ENCODE measurements at regions not wholly inside any gene's neighbourhood (a gene's known extent, or its start where the extent isn't known, plus 50 kb on each side); places are given as distances from the start of the nearest gene placed in this dataset.

DNA sequence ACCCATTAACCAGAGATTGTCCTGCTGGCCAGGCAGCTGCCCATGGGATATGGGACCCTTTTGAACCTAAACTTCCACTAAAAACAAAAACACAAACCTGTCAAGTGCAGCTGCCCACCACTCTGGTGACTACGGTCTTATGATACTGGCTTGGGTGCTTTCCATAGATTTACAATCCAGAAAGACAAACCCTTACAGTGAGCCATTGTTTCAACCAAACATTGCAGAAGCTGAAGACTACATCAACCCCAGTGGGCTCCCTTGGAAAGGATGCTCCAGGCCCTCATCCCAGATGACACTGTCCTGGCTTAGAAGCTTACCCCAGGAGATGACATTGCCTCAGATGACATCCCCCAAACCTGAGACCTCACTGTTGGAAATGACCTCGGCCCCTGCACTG lies 56.9 kb upstream of the WNT11 start:
- no peak overlapping the region for H2AK5ac ChIP-seq (ENCODE audit: insufficient read length, low read length)
- no peak overlapping the region for H3K9ac ChIP-seq (ENCODE audit: extremely low read depth, insufficient read length, low read length)
- Mint-ChIP-seq H3K4me1 (no peaks in the 10 kb centered on the region), H3K27ac (no peak overlapping the region; a peak in 1 of 7 replicates), H3K9me3 (no peaks in the 10 kb centered on the region), H3K36me3 (ENCODE audit: insufficient read depth in 1 of 3, low read depth in 3 of 3) (no peaks in the 10 kb centered on the region), H3K4me3 (no peak overlapping the region), H3K27me3 (ENCODE audit: low read depth) (peaks cover 15% of the 10 kb centered on the region)
- TF ChIP-seq, protein P1, sequence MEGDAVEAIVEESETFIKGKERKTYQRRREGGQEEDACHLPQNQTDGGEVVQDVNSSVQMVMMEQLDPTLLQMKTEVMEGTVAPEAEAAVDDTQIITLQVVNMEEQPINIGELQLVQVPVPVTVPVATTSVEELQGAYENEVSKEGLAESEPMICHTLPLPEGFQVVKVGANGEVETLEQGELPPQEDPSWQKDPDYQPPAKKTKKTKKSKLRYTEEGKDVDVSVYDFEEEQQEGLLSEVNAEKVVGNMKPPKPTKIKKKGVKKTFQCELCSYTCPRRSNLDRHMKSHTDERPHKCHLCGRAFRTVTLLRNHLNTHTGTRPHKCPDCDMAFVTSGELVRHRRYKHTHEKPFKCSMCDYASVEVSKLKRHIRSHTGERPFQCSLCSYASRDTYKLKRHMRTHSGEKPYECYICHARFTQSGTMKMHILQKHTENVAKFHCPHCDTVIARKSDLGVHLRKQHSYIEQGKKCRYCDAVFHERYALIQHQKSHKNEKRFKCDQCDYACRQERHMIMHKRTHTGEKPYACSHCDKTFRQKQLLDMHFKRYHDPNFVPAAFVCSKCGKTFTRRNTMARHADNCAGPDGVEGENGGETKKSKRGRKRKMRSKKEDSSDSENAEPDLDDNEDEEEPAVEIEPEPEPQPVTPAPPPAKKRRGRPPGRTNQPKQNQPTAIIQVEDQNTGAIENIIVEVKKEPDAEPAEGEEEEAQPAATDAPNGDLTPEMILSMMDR (conservative IDR thresholded peaks at IDR 0.05): no peak
- H2BK12ac ChIP-seq (ENCODE audit: insufficient read length, low read depth, low read length): no peak overlapping the region
- H3K4ac ChIP-seq (ENCODE audit: low read depth, low read length): no peak overlapping the region
- H4K20me1 ChIP-seq (ENCODE audit: control insufficient read depth, insufficient read depth, insufficient read length): no peaks in the 10 kb centered on the region
- no peak overlapping the region for H3T11ph ChIP-seq (ENCODE audit: low read length)
- H2BK15ac ChIP-seq (ENCODE audit: low read depth, low read length): no peak overlapping the region
- no peak overlapping the region for H3K14ac ChIP-seq (ENCODE audit: insufficient read depth, low read length)
- H2BK20ac ChIP-seq (ENCODE audit: low read depth, low read length, poor library complexity, severe bottlenecking): no peak overlapping the region
- no peaks in the 10 kb centered on the region for H3K4me1 ChIP-seq (ENCODE audit: insufficient read depth, low read length)
- no peaks in the 10 kb centered on the region for H3K9me3 ChIP-seq (ENCODE audit: control insufficient read depth, low read depth, low read length)
- no peak overlapping the region for H2BK5ac ChIP-seq (ENCODE audit: insufficient read length, low read length)
- no peak overlapping the region for H4K8ac ChIP-seq (replicated peaks; ENCODE audit: insufficient read length, low read depth, low read length)
- no peak overlapping the region for H3K56ac ChIP-seq (ENCODE audit: insufficient read length, low read depth, low read length)
- no peaks in the 10 kb centered on the region for H3K79me2 ChIP-seq (ENCODE audit: insufficient read depth, low read length)
- no peak overlapping the region for H3K23ac ChIP-seq (ENCODE audit: insufficient read length, low read depth, low read length)
- H3K27me3 ChIP-seq (ENCODE audit: insufficient read depth, low read length): no peaks in the 10 kb centered on the region
- no peak overlapping the region for H2BK120ac ChIP-seq (ENCODE audit: low read depth, low read length, poor library complexity, severe bottlenecking)
- no CpG with 5 or more reads among the region's 2 CpGs for WGBS (ENCODE audit: extremely low coverage, insufficient read length, low lambda C conversion rate)
- no peak overlapping the region for H3K27ac ChIP-seq (ENCODE audit: insufficient read length, low read depth, low read length)
- no peaks in the 10 kb centered on the region for H3K23me2 ChIP-seq (ENCODE audit: insufficient read length, low read depth, low read length, poor library complexity, severe bottlenecking)
- H3K79me1 ChIP-seq (ENCODE audit: insufficient read depth, low read depth, low read length, poor library complexity, severe bottlenecking): no peaks in the 10 kb centered on the region
- H4K91ac ChIP-seq (ENCODE audit: insufficient read length, low read depth, low read length): no peak overlapping the region
- H3K4me2 ChIP-seq (ENCODE audit: insufficient read depth, insufficient read length, low read length): no peak overlapping the region
- no peak overlapping the region for H4K5ac ChIP-seq (ENCODE audit: insufficient read length, low read depth, low read length)
- no peak for DNase-seq
- H2AFZ ChIP-seq (ENCODE audit: low read length): no peak overlapping the region
- no peak overlapping the region for H3K18ac ChIP-seq (ENCODE audit: insufficient read length, low read depth, low read length)

Measured in H9 (cell line).